Prostate gland (tissue), 2 donors: ENCODE measurements at regions not wholly inside any gene's neighbourhood (a gene's known extent, or its start where the extent isn't known, plus 50 kb on each side); places are given as distances from the start of the nearest gene placed in this dataset.

Source experiments
- DNase-seq: peaks from one replicate; pipeline ENCODE4 v3.0.0-alpha.2; 2019; ENCODE audit warnings: low spot score
- H3K27ac ChIP-seq, 2 donors: fragments of 200-600 bp; sonication (generic); 2 replicates each; pipeline ENCODE4 v1.5.1; 2017 to 2019
- H3K27me3 ChIP-seq: fragments of 200-600 bp; sonication (generic); replicated peaks from 2 replicates; pipeline ENCODE4 v1.5.1; 2019; ENCODE audit not compliant: insufficient read depth
- H3K36me3 ChIP-seq, 2 donors: fragments of 200-600 bp; sonication (generic); 1 replicate in 1 of 2; 2 replicates in 1 of 2; pipeline versions ENCODE4 v1.5.1 to v1.8.1; 2017 to 2019
- H3K4me1 ChIP-seq: fragments of 200-600 bp; sonication (generic); replicated peaks from 2 replicates; pipeline ENCODE4 v1.5.1; 2019
- H3K4me3 ChIP-seq, 2 donors: fragments of 200-600 bp; sonication (generic); 2 replicates each; pipeline ENCODE4 v1.5.1; 2017 to 2019
- H3K9me3 ChIP-seq: fragments of 200-600 bp; sonication (generic); 2 replicates; pipeline ENCODE4 v1.5.1; 2017
- CTCF ChIP-seq, 4 experiments: fragments of 200-600 bp in 2 of 4; fragments of 450-650 bp in 2 of 4; sonication (generic) in 2 of 4; IDR thresholded peaks; 1 replicate in 3 of 4; 2 replicates in 1 of 4; pipeline ENCODE4 v1.5.1; 2016 to 2019; ENCODE audit warnings: antibody characterized with exemption in 4 of 4, mild to moderate bottlenecking in 2 of 4, moderate library complexity in 2 of 4
- POLR2A ChIP-seq: fragments of 450-650 bp; IDR thresholded peaks from one replicate; pipeline ENCODE4 v1.6.1; 2016; ENCODE audit warnings: antibody characterized with exemption, mild to moderate bottlenecking
- POLR2AphosphoS5 ChIP-seq: sonication (generic); formaldehyde crosslinking; IDR thresholded peaks from one replicate; pipeline ENCODE4 v1.6.1; 2017; ENCODE audit warnings: antibody characterized with exemption
- WGBS: methylation state at CpG from one replicate; pipeline ENCODE4 v1.1.5; 2018; 5-methylcytosine and 5-hydroxymethylcytosine counted together
- intact Hi-C: fragments of 100-400 bp; cut with DNase I; formaldehyde crosslinking; loops from one replicate; pipeline ENCODE4 v1.14.2; 2022

GRCh38 chr4:56286763-56287162, 100.5 kb downstream of the AASDH start:
- WGBS: 91% methylated on average over 5 of the region's 5 CpGs
- Histone ChIP-seq H3K27me3 (no peaks in the 10 kb centered on the region), H3K4me3 (no peak overlapping the region), H3K9me3 (no peaks in the 10 kb centered on the region), H3K27ac (no peak overlapping the region), H3K36me3 (no peaks in the 10 kb centered on the region), H3K4me1 (no peaks in the 10 kb centered on the region)
- no peak for DNase-seq
- intact Hi-C loops: no loop called here
- TF ChIP-seq POLR2AphosphoS5 (no peak), POLR2A (no peak), CTCF (IDR thresholded peaks at IDR 0.05) (no peak)

- H3K27me3 ChIP-seq: no peaks in the 10 kb centered on the region
- no peak overlapping the region for H3K27ac ChIP-seq
- no peaks in the 10 kb centered on the region for H3K4me1 ChIP-seq
- intact Hi-C loops: no loop called here
- no peak overlapping the region for H3K4me3 ChIP-seq
- TF ChIP-seq CTCF (IDR thresholded peaks at IDR 0.05) (no peak), POLR2A (no peak), POLR2AphosphoS5 (no peak)
- 100% methylated on average over 2 of the region's 2 CpGs for WGBS
- DNase-seq: no peak
- no peaks in the 10 kb centered on the region for H3K36me3 ChIP-seq
- no peaks in the 10 kb centered on the region for H3K9me3 ChIP-seq
Measured at GRCh38 chr4:56283375-56283774, 103.9 kb downstream of the AASDH start.

- H3K9me3 ChIP-seq: no peaks in the 10 kb centered on the region
- intact Hi-C loops: no loop called here
- no peaks in the 10 kb centered on the region for H3K27me3 ChIP-seq
- H3K4me1 ChIP-seq: no peaks in the 10 kb centered on the region
- DNase-seq: no peak
- no peak overlapping the region for H3K4me3 ChIP-seq
- no peak for TF ChIP-seq POLR2AphosphoS5
- no peak for TF ChIP-seq POLR2A
- TF ChIP-seq CTCF (IDR thresholded peaks at IDR 0.05): no peak
- WGBS: 63% methylated on average over 2 of the region's 2 CpGs
- no peaks in the 10 kb centered on the region for H3K36me3 ChIP-seq
- no peak overlapping the region for H3K27ac ChIP-seq
Measured at GRCh38 chr4:56282004-56282403, 105.3 kb downstream of the AASDH start.

- TF ChIP-seq POLR2A (no peak), CTCF (IDR thresholded peaks at IDR 0.05) (no peak), POLR2AphosphoS5 (no peak)
- Histone ChIP-seq H3K9me3 (no peaks in the 10 kb centered on the region), H3K4me3 (no peak overlapping the region), H3K27me3 (no peaks in the 10 kb centered on the region), H3K4me1 (no peaks in the 10 kb centered on the region), H3K27ac (no peak overlapping the region), H3K36me3 (no peaks in the 10 kb centered on the region)
- no peak for DNase-seq
- intact Hi-C loops: no loop called here
Measured at GRCh38 chr4:56276547-56276946, 110.7 kb downstream of the AASDH start.

GRCh38 chr4:56273391-56273790, 113.9 kb downstream of the AASDH start:
- no peaks in the 10 kb centered on the region for H3K9me3 ChIP-seq
- 82% methylated on average over 2 of the region's 2 CpGs for WGBS
- TF ChIP-seq POLR2A (no peak), CTCF (IDR thresholded peaks at IDR 0.05) (no peak), POLR2AphosphoS5 (no peak)
- DNase-seq: no peak
- no peaks in the 10 kb centered on the region for H3K36me3 ChIP-seq
- no peaks in the 10 kb centered on the region for H3K4me1 ChIP-seq
- no peaks in the 10 kb centered on the region for H3K27me3 ChIP-seq
- intact Hi-C loops: no loop called here
- no peak overlapping the region for H3K27ac ChIP-seq
- H3K4me3 ChIP-seq: no peak overlapping the region
